Activated T-cell treated with anti-CD3 and anti-CD28 coated beads, Interleukin-2, amount 50 U/mL, for 72 hours (primary cell): ENCODE measurements at regions not wholly inside any gene's neighbourhood (a gene's known extent, or its start where the extent isn't known, plus 50 kb on each side); places are given as distances from the start of the nearest gene placed in this dataset.

Source experiments
- ATAC-seq, 2 donors: fragments of 150-1000 bp; cut with Tn5 transposase; replicated peaks in 1 of 2; 2 replicates each; pipeline ENCODE4 v1.10.0; 2021; ENCODE audit warnings: moderate library complexity in 2 of 2, mild to moderate bottlenecking in 1 of 2
- DNase-seq, 2 donors: peaks; one replicate each; pipeline ENCODE4 v3.0.0; 2021 to 2022; ENCODE audit warnings: mixed read lengths in 1 of 2
- H3K27ac Mint-ChIP-seq: one replicate; pipeline ENCODE4 v1.8.0; 2022; ENCODE audit warnings: mild to moderate bottlenecking, moderate library complexity, mixed read lengths
- H3K27me3 Mint-ChIP-seq: one replicate; pipeline ENCODE4 v1.8.0; 2022; ENCODE audit warnings: low read depth, mixed read lengths
- H3K36me3 Mint-ChIP-seq, 2 donors: one replicate each; pipeline ENCODE4 v1.8.0; 2022; ENCODE audit warnings: mixed read lengths in 2 of 2, mild to moderate bottlenecking in 1 of 2; ENCODE audit not compliant: insufficient read depth in 2 of 2
- H3K4me1 Mint-ChIP-seq: one replicate; pipeline ENCODE4 v1.8.0; 2022; ENCODE audit warnings: low read depth, mixed read lengths
- H3K4me3 Mint-ChIP-seq, 2 donors: one replicate each; pipeline ENCODE4 v1.8.0; 2022; ENCODE audit warnings: mild to moderate bottlenecking in 2 of 2, mixed read lengths in 2 of 2, moderate library complexity in 2 of 2
- H3K9me3 Mint-ChIP-seq, 2 donors: one replicate each; pipeline ENCODE4 v1.8.0; 2022; ENCODE audit warnings: mixed read lengths in 2 of 2

DNA sequence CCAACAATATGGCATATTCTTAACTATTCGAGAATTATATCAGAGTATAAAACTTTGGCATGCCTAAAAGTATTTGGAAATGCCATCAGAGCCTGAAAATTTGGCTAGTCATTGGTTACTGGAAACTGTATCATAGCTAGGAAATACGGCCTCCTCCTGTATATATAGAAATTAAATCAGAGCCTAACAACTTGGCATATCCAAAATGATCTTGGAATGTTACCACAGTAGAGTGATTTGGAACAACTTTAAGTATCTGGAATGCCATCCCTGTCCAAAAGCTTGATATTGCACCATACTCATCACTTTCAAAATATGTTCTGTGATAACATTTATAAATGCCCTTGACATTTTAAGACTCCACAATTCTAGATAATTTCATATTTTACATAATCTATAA lies 335.8 kb downstream of the SLITRK1 start:
- no peaks in the 10 kb centered on the region for H3K27me3 Mint-ChIP-seq

DNA sequence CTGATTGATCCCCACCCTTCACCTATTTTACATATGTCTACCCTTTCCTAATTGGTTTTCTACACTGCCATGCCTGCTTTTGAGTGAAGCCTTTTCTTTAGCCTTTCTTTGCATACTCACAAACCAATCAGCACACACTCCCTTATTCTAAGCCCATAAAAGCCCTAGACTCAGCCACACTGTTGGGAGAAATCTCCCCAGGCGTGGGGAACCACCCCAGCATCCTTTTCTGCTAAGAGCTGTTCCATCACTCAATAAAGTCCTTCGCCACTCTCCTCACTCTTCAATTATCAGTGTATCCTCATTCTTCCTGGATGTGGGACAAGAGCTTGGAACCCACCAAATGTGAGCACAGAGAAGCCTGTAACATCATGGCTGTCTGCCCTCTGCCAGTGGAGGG lies 343.6 kb downstream of the SLITRK1 start:
- H3K9me3 Mint-ChIP-seq, result peaks cover 3 to 11% of the 10 kb centered on the region in 2 donors
- DNase-seq, result no peak
- no peak overlapping the region for H3K27ac Mint-ChIP-seq
- H3K4me1 Mint-ChIP-seq, result no peaks in the 10 kb centered on the region
- H3K36me3 Mint-ChIP-seq, result no peaks in the 10 kb centered on the region
- H3K4me3 Mint-ChIP-seq, result no peak overlapping the region
- ATAC-seq, result no peak
- H3K27me3 Mint-ChIP-seq, result no peaks in the 10 kb centered on the region

More for the DNA sequence above, 335.8 kb downstream of the SLITRK1 start:
- H3K4me3 Mint-ChIP-seq, result no peak overlapping the region
- H3K36me3 Mint-ChIP-seq, result no peaks in the 10 kb centered on the region
- DNase-seq (no peak), ATAC-seq (no peak)
- peaks cover 0 to 7% of the 10 kb centered on the region in 2 donors for H3K9me3 Mint-ChIP-seq
- H3K4me1 Mint-ChIP-seq, result no peaks in the 10 kb centered on the region
- H3K27ac Mint-ChIP-seq, result no peak overlapping the region

DNA sequence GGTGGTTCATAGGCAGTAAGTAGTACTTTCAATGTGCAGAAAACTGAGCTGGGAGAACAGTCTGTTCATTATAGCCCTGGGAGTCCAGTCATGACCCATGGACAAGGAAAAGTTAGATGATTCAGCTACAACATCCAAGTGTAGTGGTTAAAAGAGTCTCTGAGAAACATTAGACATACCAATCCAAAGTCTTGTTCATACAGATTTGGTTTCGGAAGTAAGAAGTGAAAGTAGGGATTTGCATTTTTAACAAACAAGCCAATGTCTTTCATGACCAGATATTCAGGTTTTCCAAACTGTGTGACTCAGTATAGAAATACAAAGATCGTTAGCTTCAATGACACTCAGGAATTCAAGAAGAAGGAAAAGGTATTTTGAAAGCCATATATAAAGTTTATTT lies 345.3 kb downstream of the SLITRK1 start:
- DNase-seq (no peak), ATAC-seq (no peak)
- Mint-ChIP-seq H3K9me3 (peaks cover 3 to 6% of the 10 kb centered on the region in 2 donors), H3K36me3 (no peaks in the 10 kb centered on the region), H3K4me1 (no peaks in the 10 kb centered on the region), H3K4me3 (no peak overlapping the region), H3K27me3 (no peaks in the 10 kb centered on the region), H3K27ac (no peak overlapping the region)

DNA sequence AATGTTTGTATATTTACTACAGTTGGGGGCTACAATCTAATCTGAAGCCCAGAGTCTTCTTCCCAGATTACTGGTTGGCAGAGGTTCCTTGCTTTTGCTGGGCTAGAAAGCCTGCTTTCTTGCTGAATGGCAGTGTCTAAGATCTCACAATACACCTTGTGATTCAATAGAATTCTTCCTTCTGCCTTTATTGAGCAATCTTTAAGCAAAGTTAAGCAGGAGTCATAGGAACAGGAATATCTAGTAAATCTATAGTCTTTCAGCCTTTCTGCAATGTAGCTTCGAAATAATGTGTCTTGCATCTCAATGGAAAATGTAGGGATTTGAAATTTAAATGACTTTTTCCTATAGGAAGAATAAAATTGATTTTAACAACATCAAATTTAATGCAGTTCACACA lies 346.1 kb downstream of the SLITRK1 start:
- Mint-ChIP-seq H3K27ac (no peak overlapping the region), H3K9me3 (peaks cover 3 to 6% of the 10 kb centered on the region in 2 donors), H3K36me3 (no peaks in the 10 kb centered on the region), H3K4me1 (no peaks in the 10 kb centered on the region), H3K27me3 (no peaks in the 10 kb centered on the region), H3K4me3 (no peak overlapping the region)
- ATAC-seq, result no peak
- no peak for DNase-seq

DNA sequence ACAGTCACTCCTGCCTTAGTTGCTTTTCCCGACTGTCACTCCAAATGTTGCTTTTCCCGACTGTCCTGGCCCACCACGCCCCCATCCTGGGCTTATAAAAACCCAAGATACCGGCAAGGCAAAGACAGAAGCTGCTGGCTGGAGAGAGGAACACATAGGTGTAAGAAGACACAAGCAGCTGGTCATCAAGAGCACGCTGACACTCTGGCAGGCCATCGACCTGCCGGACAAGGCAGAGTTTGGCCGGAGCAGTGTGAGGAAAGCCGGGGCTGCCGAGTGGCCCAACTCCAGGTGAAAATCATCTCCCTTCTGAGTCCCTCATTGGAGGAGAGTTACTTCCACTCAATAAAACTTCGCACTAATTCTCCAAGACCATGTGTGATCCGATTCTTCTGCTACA lies 349.5 kb downstream of the SLITRK1 start:
- Mint-ChIP-seq H3K27ac (no peak overlapping the region), H3K4me1 (no peaks in the 10 kb centered on the region), H3K36me3 (no peaks in the 10 kb centered on the region), H3K9me3 (peaks cover 0 to 4% of the 10 kb centered on the region in 2 donors), H3K27me3 (no peaks in the 10 kb centered on the region), H3K4me3 (no peak overlapping the region)
- ATAC-seq (no peak), DNase-seq (no peak)

DNA sequence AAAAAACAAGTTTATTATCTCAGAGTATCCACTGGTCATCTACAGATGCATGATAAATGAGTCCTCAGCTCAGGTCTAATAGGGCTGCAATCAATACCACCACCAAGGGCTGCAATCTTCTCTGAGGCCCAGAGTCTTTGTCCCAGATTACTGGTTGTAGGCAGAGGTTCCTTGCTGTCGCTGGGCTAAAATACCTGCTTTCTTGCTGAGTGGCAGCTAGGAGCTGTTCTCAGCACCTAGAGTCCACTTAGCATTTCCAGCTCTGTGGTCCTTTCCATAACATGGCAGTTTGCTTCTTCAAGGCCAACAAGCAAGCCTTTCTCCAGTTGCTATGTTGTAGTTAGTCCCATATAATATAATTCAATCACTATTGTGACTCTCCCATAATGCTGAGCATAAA lies 351.3 kb downstream of the SLITRK1 start:
- H3K36me3 Mint-ChIP-seq, result no peaks in the 10 kb centered on the region
- no peaks in the 10 kb centered on the region for H3K27me3 Mint-ChIP-seq
- H3K4me1 Mint-ChIP-seq, result no peaks in the 10 kb centered on the region
- DNase-seq (no peak), ATAC-seq (no peak)
- no peak overlapping the region for H3K4me3 Mint-ChIP-seq
- H3K27ac Mint-ChIP-seq, result no peak overlapping the region
- H3K9me3 Mint-ChIP-seq, result peaks cover 0 to 4% of the 10 kb centered on the region in 2 donors

DNA sequence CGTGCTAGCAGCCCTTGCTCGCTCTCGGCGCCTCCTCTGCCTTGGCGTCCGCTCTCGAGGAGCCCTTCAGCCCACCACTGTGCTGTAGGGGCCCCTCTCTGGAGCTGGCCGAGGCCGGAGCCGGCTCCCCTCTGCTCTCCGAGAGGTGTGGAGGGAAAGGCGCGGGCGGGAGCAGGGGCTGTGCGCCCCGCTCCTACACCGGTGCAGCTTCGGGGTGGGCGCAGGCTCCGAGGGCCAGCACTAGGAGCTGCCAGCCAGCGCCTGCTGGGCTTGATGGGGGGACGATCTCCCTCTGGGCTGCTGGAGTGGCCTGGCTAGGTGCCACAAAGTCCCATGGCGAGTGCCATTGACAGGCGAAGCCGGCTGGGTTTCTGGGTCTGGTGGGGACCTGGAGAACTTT lies 365.5 kb downstream of the SLITRK1 start:
- Mint-ChIP-seq H3K4me1 (no peaks in the 10 kb centered on the region), H3K27ac (no peak overlapping the region), H3K4me3 (no peak overlapping the region), H3K9me3 (peaks cover 1 to 2% of the 10 kb centered on the region in 2 donors), H3K27me3 (no peaks in the 10 kb centered on the region), H3K36me3 (no peaks in the 10 kb centered on the region)
- DNase-seq (no peak), ATAC-seq (no peak)

DNA sequence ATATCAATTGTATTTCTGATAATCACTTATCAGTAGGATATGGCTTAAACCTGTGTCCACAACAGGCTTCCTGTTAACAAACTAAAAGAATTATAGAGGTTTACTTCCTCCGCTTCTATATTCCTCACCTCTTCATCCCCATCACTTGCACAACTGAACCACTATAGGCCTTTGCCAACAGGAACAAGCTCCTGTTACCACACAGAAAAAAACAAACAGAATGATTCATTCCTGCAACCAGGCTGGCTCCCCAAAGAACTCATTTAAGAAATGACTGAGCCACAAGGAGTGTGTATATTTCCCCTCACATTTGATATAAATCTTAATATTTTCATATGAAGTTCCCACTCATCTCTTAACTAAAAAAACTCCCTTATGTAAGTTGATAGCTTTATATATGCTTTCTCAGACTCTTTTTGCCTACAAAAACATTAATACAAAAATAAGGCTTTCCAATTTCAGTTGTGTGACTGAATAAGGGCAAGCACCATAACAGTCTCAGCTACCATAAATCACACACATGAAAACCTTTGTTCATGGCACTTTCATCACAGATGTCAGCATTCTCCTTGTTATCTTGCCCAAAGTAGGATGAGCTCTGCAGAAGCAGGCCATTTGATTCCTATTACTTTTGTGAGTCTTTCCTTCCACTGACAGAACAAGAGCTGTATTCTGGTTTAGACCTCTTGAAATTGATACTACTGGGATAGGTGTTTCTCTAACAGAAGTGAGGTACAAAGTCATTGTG lies 366.8 kb downstream of the SLITRK1 start:
- Mint-ChIP-seq H3K36me3 (no peaks in the 10 kb centered on the region), H3K4me1 (no peaks in the 10 kb centered on the region), H3K27me3 (no peaks in the 10 kb centered on the region), H3K4me3 (no peak overlapping the region), H3K9me3 (peaks cover 3 to 4% of the 10 kb centered on the region in 2 donors), H3K27ac (no peak overlapping the region)
- ATAC-seq (no peak), DNase-seq (no peak)

DNA sequence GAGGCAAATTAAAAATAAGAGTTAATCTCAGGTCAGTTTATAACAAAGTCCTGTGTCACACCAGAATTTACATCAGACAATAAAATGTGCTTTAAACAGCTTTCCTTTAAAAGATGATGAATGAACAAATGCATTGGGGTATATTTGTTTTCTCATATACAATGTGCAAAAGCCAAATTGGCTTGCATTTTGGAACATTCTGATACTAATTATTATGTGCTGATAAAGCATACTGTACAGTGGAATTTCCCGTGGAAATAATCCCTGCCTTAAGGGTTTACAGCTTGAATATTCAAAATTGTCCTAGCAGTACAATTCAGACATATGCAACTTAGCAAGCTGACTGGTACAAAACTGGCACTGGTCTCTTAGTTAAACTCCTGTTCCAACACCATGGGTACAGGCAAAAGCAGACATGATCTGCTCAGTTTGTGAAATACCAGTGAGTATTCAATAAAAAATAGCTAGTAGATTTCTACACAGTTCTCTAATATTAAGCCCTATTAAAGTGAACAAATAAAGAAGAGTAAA lies 373.4 kb downstream of the SLITRK1 start:
- Mint-ChIP-seq H3K27me3 (no peaks in the 10 kb centered on the region), H3K4me1 (no peaks in the 10 kb centered on the region), H3K4me3 (no peak overlapping the region), H3K36me3 (no peaks in the 10 kb centered on the region), H3K9me3 (peaks cover 2 to 6% of the 10 kb centered on the region in 2 donors), H3K27ac (no peak overlapping the region)
- DNase-seq (no peak), ATAC-seq (no peak)

DNA sequence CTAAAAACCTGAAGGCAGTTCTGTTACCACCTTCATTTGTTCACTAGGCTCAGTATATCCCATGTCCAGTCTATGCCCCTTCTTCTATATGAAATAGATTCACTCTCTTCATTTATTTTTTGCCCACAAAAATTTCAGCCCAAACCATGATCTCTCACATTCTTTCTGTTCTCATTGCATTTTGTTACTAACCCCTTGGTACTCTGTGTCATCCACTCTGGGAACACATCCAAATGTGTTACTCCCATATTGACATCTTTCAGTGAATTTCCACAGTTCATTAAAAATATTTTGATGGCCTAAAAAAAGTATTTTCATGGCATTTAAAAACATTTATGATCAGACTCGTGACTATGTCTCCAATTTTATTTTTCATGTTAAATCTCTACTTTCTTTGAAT lies 378.9 kb downstream of the SLITRK1 start:
- Mint-ChIP-seq H3K27me3 (no peaks in the 10 kb centered on the region), H3K9me3 (peaks cover 4 to 8% of the 10 kb centered on the region in 2 donors), H3K27ac (no peak overlapping the region), H3K4me3 (no peak overlapping the region), H3K36me3 (no peaks in the 10 kb centered on the region), H3K4me1 (no peaks in the 10 kb centered on the region)
- ATAC-seq (no peak), DNase-seq (no peak)

DNA sequence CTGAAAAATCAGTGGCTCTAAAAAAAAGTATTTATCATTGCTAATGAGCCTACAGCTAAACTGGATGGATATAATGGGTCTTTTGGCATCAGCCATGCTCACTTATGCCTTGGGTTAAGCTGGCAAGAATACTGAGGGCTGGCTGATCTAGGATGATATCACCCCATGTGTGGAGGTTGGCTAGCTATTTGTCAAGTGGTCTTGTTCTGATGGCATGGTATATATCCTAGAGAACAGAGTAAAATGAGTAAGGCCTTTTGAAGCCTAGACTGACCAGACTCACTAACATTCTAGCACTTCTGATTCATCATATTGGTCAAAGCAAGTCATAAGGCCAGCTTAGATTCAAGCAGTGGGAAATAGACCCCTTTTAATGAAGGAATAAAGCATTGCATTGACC lies 383.0 kb downstream of the SLITRK1 start:
- no peak overlapping the region for H3K27ac Mint-ChIP-seq
- no peaks in the 10 kb centered on the region for H3K36me3 Mint-ChIP-seq
- peaks cover 3 to 10% of the 10 kb centered on the region in 2 donors for H3K9me3 Mint-ChIP-seq
- no peak for DNase-seq
- no peak overlapping the region for H3K4me3 Mint-ChIP-seq
- ATAC-seq, result no peak
- no peaks in the 10 kb centered on the region for H3K4me1 Mint-ChIP-seq
- H3K27me3 Mint-ChIP-seq, result no peaks in the 10 kb centered on the region

DNA sequence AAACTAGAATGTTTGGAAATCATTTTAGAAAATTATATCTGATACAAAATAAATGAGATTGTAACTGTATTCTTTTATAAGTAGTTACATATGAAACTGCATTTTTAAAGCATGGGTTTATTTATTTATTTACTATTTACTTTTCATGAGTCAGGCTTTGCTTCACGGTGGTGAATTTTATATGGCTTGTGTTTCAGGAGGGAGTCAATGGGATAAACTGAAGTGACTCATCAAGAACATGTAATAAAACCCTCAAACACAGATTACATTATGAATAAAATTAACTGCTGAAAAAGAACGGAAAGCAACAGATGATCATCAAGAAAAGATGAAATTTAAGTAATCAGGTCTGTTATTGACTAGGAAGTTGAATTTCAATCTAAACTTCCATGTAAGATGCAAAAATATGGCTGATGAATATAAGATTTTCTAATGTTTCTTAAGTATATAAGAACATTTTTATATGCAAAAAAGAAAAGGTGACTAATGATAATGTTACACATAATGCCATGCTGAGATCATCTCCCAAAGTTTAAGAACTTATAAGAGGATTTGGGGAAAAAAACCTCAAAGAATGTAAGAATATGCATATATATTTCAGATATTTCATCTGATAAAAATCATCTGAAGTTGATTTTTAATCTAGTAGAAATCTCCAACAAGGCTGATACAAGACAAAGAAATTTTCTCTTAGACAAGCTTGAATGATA lies 383.6 kb downstream of the SLITRK1 start:
- Mint-ChIP-seq H3K27me3 (no peaks in the 10 kb centered on the region), H3K36me3 (no peaks in the 10 kb centered on the region), H3K27ac (no peak overlapping the region), H3K4me3 (no peak overlapping the region), H3K9me3 (peaks cover 3 to 8% of the 10 kb centered on the region in 2 donors), H3K4me1 (no peaks in the 10 kb centered on the region)
- no peak for ATAC-seq
- no peak for DNase-seq

DNA sequence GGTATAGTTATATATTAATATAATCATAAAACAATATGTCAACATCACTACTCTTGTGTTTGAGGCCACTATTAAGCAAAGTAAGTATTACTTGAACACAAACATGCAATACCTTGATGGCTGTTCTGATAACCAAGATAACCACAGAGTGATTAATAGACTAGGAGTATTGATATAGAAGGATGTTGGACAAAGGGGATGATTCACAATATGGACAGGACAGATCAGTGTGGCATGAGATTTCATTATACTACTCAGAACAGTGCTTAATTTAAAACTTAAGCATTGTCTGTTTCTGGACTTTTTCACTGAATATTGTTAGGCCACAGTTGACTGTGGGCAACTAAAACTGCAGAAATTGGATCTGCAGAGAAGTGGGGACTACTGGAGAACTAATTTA lies 384.2 kb downstream of the SLITRK1 start:
- Mint-ChIP-seq H3K9me3 (peaks cover 3 to 8% of the 10 kb centered on the region in 2 donors), H3K4me1 (no peaks in the 10 kb centered on the region), H3K4me3 (no peak overlapping the region), H3K27ac (no peak overlapping the region), H3K36me3 (no peaks in the 10 kb centered on the region), H3K27me3 (no peaks in the 10 kb centered on the region)
- DNase-seq (no peak), ATAC-seq (no peak)
